Cardiac fibroblast (primary cell): ENCODE measurements at regions not wholly inside any gene's neighbourhood (a gene's known extent, or its start where the extent isn't known, plus 50 kb on each side); places are given as distances from the start of the nearest gene placed in this dataset.

Source experiments
- DNase-seq, 2 donors: peaks; one replicate each; pipeline versions ENCODE4 v3.0.0 to v3.0.0-alpha.2; 2010; ENCODE audit warnings: low read depth in 2 of 2
- H3K4me3 ChIP-seq, 2 donors: replicated peaks in 1 of 2; 1 replicate in 1 of 2; 2 replicates in 1 of 2; pipeline ENCODE4 v1.5.1; 2011; ENCODE audit warnings: low read depth in 2 of 2, low read length in 2 of 2, mild to moderate bottlenecking in 2 of 2, moderate library complexity in 1 of 2
- CTCF ChIP-seq: IDR thresholded peaks from one replicate; pipeline ENCODE4 v1.5.1; 2011; ENCODE audit warnings: low read depth, mild to moderate bottlenecking, low read length, inconsistent platforms

- no peak for TF ChIP-seq CTCF
- peak in 1 of 2 donors; percentile 63 for DNase-seq
- H3K4me3 ChIP-seq: no peak overlapping the region
Observed at GRCh38 chr6:93789532-93789931, 370.2 kb upstream of the EPHA7 start.

DNA sequence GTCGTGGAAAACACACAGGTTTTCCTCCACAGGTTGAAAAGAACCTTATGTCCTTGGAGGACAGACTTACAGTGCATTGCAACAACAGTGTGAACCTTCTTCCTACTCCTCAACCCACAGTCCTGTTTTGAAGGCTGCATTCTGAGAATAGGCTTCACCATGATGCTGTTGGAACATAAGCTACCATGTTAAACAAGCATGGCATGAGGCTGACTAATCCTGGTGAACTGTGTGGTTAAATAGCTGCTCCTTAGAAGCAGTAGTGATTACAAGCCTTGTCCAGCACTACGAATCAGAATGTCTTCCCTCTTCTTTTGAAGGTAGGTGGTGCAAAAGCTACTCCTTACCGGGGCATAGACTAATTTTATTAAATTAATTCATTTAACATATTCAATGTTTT, 368.5 kb upstream of the EPHA7 start:
- no peak overlapping the region for H3K4me3 ChIP-seq
- no peak for TF ChIP-seq CTCF
- peak; percentile 3 to 64 for DNase-seq

GRCh38 chr6:93786474-93787330, 367.3 kb upstream of the EPHA7 start:
- peak in 1 of 2 donors; percentile 34 for DNase-seq
- H3K4me3 ChIP-seq: no peak overlapping the region
- TF ChIP-seq CTCF: no peak

DNA sequence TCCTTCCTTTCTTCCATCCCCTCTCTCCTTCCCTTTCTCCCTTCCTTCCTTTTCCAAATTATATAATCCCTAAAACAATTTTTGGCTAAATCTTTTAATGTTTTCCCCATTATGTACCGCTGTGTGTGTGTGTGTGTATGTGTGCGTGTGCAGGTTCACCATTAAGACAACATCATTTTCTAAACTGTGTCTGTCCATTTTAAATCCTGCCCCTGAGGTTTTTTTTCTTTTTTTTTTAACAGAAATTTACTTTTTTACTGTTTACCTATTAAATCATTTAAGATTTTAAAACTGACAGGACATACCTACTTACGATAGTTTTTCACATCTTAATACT, 366.3 kb upstream of the EPHA7 start:
- H3K4me3 ChIP-seq: peak overlapping the region in 1 of 2 donors; percentile 40
- peak in 1 of 2 donors; percentile 11 for DNase-seq
- TF ChIP-seq CTCF: no peak

DNA sequence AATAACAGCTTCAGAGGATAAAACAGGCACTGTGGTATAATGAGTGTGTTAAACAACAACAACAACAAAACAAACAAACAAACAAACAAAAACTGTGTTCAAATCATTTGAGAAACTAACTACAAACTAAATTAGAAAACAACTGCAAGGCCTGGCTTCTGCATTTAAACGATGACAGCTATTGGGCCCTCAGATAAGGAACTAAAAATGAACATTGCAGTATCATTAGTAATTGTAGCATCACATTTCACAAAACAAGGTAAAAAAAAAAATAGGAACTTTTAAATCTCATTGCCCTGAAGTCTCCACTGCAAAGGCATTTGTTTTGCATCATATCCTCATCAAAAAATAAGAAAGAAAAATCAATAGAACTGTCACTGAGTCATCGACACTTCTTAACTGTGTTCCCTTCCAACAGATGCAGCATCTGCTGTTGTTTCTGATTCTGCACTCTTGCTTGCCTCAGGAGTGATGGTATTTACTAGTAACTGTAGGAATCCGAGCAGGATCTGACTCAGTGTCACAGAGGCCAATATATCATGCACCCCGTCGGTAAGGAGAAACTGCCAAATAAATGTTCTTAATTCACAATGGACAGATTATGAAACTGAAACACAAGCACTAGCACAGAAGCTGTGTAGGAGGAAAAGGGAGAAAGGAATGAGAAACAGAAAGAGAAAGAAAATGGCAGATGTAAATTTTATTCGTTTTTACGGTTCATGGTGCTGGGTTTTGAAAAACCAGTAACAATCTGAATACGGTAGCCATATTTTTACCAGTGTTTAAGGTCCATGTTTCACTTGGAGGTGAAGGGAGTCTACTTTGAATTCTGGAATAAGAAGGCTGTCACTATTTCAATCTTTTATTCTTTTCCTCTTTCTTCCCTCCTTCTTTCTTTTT, 365.7 kb upstream of the EPHA7 start:
- H3K4me3 ChIP-seq: peak overlapping the region; percentile 24 to 40
- DNase-seq: peak; percentile 81 to 95
- no peak for TF ChIP-seq CTCF

DNA sequence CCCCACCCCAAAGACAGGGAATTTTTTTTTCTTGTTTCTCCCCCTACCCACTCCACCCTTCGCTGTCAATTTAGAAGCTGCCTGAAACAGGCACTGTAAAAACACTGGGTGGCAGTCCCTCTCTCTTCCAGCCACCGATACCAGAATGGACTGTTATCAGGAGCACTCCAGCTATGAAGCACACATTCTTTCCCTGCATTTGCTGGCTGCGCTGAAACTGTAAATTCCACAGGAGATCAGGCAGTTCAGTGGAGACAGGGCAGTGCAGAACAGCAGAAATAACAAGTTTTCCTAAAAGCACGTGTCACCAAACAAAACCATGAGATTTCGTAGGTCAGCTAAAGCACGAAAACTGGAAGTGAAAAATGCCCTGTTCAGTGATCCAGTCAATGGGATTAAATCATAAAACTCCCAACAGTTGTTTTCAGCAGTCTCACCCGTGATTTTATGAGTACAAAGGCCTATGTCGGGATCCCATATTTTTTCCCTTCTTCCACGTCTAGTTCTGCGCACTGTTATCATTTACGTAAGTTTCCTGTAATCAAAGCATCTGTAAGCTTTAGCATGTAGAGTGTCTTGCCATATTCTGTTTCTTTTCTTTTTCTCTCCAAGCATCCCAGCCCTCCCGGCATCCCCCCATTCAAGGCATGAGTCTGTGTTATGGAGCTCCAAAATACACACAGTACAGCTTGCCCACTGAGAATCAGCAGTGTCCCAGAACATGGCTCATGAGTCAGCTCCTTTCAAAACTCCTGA, 359.9 kb upstream of the EPHA7 start:
- H3K4me3 ChIP-seq: no peak overlapping the region
- peak; percentile 2 for TF ChIP-seq CTCF
- DNase-seq: peak; percentile 60 to 82
